AG08396 (cell line): ENCODE measurements at regions not wholly inside any gene's neighbourhood (a gene's known extent, or its start where the extent isn't known, plus 50 kb on each side); places are given as distances from the start of the nearest gene placed in this dataset.
"Not testable (repeated sequence)": the region's sequence is repeated elsewhere in the genome, so short reads cannot be mapped to it uniquely, and the experiment has no call there.

Experiments
- DNase-seq: peaks from one replicate; pipeline ENCODE4 v3.0.0; 2012; ENCODE audit warnings: low spot score, mixed read lengths

DNA sequence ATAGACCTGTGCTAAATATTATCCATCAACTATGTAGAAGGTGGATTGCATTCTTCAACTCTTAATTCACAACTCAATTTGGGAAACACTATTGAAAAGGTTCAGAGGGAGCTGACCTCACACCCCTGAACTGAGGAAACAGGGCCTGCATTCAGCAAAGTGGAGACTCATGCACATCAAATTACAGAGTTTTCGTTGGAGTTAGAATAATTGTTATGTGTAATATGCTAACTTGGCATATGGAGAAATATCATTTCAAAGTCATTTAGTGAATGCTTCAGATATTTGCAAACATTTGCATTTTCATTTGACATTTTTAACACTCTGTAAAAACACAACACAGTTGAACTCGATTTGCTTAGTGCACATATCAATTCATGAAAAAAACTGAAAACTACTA is 1102.8 kb upstream of the INTU start:
- no peak for DNase-seq

DNA sequence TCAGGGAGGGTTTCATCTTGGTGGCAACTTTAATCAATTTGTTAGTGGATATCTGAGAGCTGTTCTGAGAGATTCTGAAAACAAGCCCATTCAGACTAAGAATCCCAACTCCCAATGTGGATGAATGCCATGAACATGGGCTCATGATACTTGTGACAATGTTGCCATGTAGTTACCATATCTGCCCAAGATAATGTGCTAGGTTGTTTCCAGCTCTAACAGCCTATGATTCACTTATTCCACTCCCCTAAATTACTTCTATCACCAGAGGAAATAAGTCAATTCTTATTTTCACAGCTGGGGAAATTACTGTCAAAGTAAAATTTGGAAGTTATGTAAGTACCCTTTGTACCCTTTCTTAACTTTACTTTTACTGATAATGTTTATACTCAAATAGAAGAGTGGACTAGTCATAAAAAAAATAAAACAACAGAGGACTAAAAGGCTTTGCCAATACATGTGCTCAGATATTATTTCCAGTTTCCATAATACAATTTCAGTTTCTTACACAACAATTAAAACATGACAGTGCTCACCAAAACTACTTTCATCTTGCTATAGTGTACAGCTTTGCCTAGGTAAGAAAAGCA is 1101.7 kb upstream of the INTU start:
- DNase-seq, result no peak

GRCh38 chr4:126532527-126532926 is 1100.2 kb upstream of the INTU start:
- DNase-seq, result no peak

DNA sequence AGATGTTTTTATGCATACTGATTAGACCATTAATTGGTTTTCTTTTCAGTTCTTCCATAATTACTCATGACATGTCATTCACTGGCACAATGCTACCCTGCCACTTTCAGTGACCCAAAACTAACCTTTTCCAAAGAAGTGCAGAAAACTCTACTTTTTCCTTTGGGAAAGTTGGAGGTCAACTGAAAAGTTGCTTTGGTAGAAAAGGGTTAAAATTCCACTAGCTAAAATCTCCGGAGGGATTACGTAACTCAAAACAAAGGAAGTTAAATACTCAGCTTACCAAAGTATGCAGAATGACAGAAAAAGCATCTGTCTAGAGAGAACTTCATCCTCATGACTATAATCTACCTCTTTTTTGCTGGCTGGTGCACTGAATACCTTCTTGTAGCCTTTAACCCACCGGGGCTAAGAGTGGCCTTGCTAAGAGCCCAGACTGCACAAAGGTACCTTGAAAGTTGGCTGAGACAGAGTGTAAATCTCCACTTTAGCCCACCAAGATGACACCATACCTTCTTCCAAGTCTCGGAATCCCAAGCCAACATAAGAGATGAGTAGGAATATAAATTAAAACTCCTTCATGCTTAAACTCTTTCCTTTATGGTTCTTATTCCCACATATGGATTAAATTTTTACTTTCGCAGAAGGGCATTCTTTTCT is 1099.5 kb upstream of the INTU start:
- DNase-seq, result no peak

DNA sequence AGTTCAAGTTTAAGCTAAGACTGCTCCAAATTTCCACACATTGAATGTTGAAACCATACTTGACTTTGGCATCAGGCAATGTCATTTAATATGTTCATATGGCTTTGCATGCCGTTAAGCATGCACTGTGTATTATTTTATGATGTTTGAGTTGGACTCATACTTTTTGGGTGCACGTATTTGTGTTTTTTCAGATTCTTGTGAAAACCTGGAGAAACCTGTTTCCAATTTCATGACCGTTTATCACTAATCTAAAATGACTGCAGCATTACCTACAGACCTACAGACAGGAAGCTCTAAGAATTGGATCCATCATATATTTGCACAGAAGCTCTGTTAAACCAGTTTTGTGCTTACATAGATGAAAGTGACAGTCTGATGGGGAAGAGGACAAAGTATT is 1093.0 kb upstream of the INTU start:
- no peak for DNase-seq

DNA sequence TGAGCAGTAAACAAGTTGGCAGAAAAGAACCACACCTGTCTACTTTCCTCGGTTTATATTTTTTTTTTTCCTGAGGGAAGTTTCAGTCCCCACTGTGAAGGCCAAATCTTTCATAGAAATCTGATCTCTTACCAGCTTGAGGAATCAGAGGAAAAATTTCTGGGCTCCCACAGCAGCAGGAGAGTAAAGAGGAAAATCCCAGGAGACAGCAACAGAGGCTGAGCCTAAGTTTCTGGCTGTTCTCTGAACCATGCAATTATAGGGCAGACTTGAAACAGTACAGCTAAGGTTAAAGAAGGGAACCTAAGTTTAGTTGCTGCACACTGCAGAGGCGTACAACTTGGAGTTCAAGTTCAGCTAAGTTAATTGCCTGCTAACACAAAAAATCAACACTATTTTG is 1090.9 kb upstream of the INTU start:
- no peak for DNase-seq

DNA sequence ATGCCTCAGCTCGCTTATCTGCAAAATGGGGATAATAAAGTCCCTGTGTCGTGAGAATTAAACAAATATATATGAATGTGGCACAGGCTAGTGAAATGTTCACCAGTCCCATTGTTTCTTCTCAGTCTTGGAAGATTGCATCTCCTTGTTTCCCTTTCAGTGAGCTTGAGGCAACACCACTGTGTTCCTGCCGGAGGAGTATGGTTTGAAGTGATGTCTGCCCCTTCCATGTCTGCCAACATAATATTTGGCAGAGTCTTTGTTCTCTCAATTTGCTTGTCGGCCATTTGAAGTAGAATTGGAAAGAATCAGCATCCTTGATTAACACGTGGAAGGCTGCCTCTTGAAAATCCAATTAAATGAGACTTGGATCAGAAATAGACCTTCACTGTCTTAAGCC is 1088.5 kb upstream of the INTU start:
- DNase-seq, result no peak

- not testable (repeated sequence) for DNase-seq
Observed at GRCh38 chr4:126546197-126546596, 1086.6 kb upstream of the INTU start.

GRCh38 chr4:126547352-126547751 is 1085.4 kb upstream of the INTU start:
- no peak for DNase-seq

GRCh38 chr4:126548890-126549289 is 1083.9 kb upstream of the INTU start:
- DNase-seq, result no peak

DNA sequence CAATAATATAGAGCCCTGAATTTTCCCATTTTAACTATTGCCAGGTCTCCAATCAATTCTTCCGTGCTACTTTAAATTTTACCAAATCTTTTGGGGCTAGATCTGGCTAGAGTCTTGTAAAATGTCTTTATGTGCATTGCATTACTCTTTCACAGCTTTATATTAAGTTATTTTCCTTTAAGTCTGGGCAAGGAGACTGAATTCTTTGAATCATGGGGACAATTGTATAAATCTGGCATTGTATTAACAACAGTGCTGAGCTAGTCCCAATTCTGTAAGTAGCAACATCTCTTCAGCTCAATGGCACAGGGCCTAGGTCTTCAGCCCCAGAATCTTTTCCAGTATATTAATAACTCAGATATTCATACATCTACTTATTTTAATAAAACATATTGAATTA is 1080.4 kb upstream of the INTU start:
- DNase-seq, result no peak

GRCh38 chr4:126553248-126553647 is 1079.5 kb upstream of the INTU start:
- no peak for DNase-seq

DNA sequence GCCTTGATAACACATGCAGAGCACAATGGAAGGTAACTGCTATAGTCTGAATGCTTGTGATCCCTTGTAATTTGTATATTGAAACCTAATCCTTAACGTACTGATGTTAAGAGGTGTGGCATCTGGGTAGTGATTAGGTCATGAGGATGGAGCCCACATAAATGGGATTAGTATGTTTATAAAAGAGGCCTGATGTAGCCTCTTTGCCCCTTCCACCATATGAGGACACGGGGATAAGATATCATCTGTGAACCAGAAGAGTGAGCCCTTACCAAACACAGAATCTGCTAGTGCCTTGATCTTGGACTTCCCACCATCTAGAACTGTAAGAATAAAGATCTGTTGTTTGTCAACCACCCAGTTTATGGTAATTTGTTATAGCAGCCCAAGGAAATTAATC is 1074.2 kb upstream of the INTU start:
- no peak for DNase-seq

DNA sequence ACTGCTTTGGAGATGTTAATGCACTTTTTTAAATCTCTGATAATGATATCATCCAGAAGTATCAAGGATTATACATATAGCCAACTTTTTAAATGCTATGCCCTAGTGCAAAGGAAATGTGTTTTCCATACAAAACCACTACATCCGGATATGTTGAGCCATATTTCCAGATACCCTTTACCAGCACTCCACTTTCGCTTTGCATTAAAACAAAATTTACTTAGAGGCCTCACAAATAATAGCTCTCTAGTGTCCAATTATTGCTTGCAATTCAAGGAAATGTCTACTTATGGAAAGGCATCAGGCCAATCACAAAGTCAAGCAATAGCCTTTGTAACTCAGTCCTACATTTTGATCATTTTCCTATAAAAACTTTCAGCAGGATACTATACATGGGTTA is 1072.8 kb upstream of the INTU start:
- DNase-seq, result no peak

DNA sequence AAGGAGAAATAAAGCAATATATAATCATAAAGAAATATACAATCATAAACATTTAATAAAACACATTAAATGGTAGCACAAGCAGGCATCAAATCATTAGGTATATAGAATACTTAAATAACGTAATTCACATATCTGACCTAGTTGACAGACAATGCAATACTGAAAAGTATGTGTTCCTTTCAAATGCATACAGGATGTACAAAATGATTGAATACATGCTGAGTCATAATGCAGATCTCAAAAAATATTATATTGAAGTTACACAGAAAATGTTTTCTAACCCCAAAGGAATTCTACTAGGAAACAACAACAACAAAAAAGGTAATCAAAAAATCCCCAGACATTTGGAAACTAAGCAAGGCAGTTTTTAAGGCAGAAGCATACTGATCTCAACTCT is 1072.0 kb upstream of the INTU start:
- DNase-seq, result no peak

DNA sequence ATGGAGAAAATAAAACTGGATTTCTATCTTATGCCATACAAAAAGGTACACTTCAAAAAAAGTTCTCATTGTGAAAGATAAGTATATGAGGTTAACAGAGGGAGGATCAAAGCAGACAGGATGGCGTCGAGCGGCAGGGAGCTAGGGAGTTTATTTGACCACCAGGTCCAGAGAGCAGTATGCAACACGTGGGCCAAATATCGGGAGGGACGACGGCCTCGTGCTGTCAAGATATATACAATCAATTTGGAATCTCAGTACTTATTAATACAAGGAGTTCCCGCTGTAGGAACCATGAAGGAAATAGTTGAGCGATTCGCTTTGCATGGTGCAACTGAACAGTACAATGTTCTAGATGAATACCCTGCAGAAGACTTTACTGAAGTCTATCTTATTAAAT is 1069.4 kb upstream of the INTU start:
- no peak for DNase-seq

GRCh38 chr4:126564283-126564854 is 1068.4 kb upstream of the INTU start:
- DNase-seq, result no peak

DNA sequence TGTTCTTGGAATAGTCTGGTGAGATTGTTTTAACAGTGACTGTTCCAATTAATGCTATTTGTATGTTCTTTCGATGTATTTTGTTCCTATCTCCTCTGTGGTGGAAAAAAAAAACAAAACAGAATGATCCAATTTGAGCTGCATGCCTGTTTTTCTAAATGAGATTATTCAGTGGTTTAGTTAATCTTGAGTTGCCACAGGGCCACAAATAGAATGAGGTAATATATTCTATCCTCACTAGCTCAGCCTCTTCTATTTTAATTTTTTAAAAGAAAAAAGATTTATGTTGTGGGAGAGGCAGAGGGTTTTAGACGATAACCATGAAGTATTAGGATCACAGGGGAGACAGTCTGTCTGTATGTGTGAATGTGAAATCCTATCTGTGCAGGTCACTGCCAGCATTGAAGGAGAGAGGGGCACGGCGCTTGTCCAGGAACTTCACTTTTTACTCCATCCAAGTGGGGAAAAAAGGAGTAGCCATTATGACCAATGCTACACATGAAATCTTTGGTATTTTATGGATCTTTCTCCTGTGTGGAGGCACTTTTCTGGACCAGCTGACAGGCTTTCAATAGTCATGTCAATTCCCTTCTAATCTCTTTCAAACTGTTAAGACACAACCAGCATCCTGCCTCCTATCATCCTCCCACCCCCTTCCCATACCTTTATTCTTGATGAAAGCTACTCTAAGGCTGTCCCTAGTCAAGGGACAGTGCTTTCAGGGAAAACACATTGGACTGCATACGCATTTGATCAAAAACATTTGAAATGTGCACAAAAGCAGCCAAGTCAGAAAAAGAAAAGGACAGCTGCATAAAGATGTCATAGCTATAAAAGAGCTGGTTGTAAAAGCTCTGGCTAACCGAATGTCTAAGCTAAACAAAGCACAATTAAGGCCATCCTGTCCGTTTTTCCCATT is 1063.8 kb upstream of the INTU start:
- DNase-seq, result no peak

DNA sequence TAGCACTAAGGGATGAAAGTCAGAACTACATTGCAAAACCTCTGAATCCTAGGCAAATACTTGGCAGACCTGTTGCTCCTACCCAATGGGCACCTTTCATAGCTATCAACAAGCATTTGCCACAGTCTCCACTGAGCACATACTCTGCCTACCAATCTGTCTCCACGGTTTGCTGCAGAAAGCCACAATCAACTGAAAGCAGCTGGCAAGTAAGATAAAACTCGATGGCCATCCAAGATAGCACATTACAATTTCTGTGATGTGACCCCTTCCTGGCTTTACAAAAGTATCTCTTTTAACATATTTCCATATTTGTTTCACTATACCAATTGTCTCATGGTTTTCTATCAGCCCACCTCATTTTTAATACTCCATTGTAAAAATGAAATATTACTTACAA is 1060.5 kb upstream of the INTU start:
- DNase-seq, result no peak

DNA sequence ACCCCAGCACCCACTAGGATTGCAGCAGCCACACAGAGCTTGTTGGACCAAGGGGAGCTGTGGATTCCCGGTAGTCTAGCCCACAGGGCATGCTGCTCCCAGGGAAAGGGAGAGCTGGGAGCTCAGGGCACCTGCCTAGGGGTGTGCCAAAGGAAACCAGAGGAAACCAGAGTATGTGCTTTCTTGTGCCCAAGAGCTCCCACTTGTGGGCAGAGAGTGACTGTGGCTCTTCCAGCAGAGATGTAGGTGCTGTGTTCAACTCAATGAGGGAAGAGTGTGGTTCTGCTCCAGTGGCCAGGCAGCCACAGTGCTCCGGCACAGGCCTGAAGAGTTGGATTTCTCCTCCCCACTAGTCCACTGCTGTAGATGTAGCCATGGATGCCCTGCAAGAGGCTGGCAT is 1050.0 kb upstream of the INTU start:
- peak; percentile 7 for DNase-seq

DNA sequence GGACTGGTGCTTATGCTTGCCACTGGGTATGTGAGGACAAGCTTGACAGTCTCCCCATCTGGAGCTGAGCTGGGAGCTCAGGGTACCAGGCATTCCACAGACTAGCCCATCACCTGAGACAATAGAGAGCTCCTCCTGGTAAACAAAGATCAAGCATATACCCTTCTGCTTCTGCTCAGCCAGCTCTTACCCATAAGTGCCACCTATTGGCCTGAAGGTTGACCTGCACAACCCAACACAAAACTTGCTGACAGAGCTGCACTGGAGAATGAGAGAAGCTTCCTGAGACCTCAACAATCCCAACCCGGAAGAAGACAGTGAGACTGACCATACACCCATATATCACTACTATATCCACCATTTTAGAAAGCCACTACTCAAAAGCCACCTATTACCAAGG is 1049.2 kb upstream of the INTU start:
- no peak for DNase-seq

GRCh38 chr4:126591583-126591982 is 1041.2 kb upstream of the INTU start:
- DNase-seq, result no peak

DNA sequence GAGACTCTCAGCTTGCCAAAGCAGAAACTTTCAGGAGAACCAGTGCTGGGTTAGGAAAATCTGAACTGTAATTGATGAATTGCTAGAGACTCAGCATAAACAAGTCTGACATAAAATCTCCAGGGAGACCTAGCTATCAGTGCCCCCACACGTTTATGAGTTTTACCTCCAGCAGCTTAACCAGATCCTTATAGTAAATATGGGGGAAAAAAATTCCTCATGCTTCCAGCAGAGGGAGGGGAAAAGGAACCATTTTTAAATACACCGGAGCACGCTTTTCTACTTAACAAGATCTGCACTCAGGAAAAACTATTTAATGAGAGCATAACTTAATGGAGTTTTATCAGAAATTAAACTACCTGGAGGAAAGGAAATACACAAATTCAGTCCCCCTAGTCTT is 1040.7 kb upstream of the INTU start:
- no peak for DNase-seq
